ENCODE measurements at regions not wholly inside any gene's neighbourhood (a gene's known extent, or its start where the extent isn't known, plus 50 kb on each side); places are given as distances from the start of the nearest gene placed in this dataset.

DNA sequence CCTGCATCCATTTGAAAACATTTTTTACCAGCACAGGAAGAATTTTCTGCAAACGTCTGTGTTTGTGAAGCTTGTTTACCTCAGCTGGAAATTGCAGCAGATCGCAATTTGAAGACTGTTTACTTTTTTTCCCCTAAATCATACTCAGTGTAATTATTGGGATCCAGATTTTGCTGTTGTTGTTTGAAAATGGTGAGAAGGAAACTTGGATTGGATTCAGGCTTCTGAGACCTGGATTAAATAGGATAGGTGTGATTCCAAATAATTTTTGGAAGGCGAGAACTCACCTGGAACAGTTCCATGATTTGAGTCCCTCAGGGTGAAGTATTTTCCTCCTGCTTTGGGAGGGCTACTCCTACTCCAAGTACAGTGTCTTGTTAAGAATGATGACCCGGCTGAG, 279.8 kb downstream of the STIM2 start:
- TF ChIP-seq, protein P1, sequence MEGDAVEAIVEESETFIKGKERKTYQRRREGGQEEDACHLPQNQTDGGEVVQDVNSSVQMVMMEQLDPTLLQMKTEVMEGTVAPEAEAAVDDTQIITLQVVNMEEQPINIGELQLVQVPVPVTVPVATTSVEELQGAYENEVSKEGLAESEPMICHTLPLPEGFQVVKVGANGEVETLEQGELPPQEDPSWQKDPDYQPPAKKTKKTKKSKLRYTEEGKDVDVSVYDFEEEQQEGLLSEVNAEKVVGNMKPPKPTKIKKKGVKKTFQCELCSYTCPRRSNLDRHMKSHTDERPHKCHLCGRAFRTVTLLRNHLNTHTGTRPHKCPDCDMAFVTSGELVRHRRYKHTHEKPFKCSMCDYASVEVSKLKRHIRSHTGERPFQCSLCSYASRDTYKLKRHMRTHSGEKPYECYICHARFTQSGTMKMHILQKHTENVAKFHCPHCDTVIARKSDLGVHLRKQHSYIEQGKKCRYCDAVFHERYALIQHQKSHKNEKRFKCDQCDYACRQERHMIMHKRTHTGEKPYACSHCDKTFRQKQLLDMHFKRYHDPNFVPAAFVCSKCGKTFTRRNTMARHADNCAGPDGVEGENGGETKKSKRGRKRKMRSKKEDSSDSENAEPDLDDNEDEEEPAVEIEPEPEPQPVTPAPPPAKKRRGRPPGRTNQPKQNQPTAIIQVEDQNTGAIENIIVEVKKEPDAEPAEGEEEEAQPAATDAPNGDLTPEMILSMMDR (IDR thresholded peaks at IDR 0.05): no peak
- no peak for TF ChIP-seq POLR2A (IDR thresholded peaks at IDR 0.05)
